ENCODE measurements at regions not wholly inside any gene's neighbourhood (a gene's known extent, or its start where the extent isn't known, plus 50 kb on each side); places are given as distances from the start of the nearest gene placed in this dataset.

GRCh38 chr12:118711185-118711584, 270.2 kb upstream of the SRRM4 start:
- 71% methylated on average over 1 of the region's 1 CpG for WGBS (ENCODE audit: insufficient coverage)
- Mint-ChIP-seq H3K9me3 (peaks cover 0 to 13% (median 10%) of the 10 kb centered on the region in 7 donors), H3K27ac (no peak overlapping the region), H3K4me3 (no peak overlapping the region), H3K27me3 (ENCODE audit: low read depth in 3 of 3) (peaks cover 0 to 1% (median 0%) of the 10 kb centered on the region in 3 donors), H3K36me3 (no peaks in the 10 kb centered on the region), H3K4me1 (no peaks in the 10 kb centered on the region)
- Histone ChIP-seq H4K20me1 (ENCODE audit: insufficient read depth, low read length) (no peaks in the 10 kb centered on the region), H3K4me1 (ENCODE audit: control insufficient read depth in 1 of 2, insufficient read depth in 2 of 2, low read length in 2 of 2) (no peaks in the 10 kb centered on the region), H2AFZ (ENCODE audit: insufficient read depth, low read depth, low read length, poor library complexity, severe bottlenecking) (no peak overlapping the region), H3K79me2 (ENCODE audit: insufficient read depth, low read length) (no peaks in the 10 kb centered on the region), H3K27ac (ENCODE audit: low read depth in 1 of 2, low read length in 2 of 2) (no peak overlapping the region), H3K4me2 (replicated peaks; ENCODE audit: extremely low read depth, low read length, poor library complexity, severe bottlenecking) (no peak overlapping the region), H3K27me3 (ENCODE audit: control insufficient read depth in 2 of 2, insufficient read depth in 2 of 2, low read length in 2 of 2) (no peaks in the 10 kb centered on the region), H3K9ac (ENCODE audit: insufficient read depth, low read length, poor library complexity, severe bottlenecking) (no peak overlapping the region), H3K4me3 (replicated peaks in 1 of 3; ENCODE audit: low read depth in 2 of 3, low read length in 3 of 3) (no peak overlapping the region), H3K36me3 (replicated peaks in 1 of 2; ENCODE audit: control insufficient read depth in 1 of 2, insufficient read depth in 2 of 2, low read length in 2 of 2) (no peaks in the 10 kb centered on the region), H3K9me3 (replicated peaks in 1 of 2; ENCODE audit: control insufficient read depth in 1 of 2, insufficient read depth in 1 of 2, low read length in 2 of 2) (peaks cover 0 to 10% of the 10 kb centered on the region in 2 donors)
- DNase-seq: no peak
- no peak for TF ChIP-seq CTCF (IDR thresholded peaks at IDR 0.05)
- intact Hi-C loops (cut with micrococcal nuclease): no loop called here

- no peaks in the 10 kb centered on the region for H3K4me1 ChIP-seq (ENCODE audit: control insufficient read depth in 1 of 2, insufficient read depth in 2 of 2, low read length in 2 of 2)
- Mint-ChIP-seq H3K4me3 (no peak overlapping the region), H3K27ac (no peak overlapping the region), H3K27me3 (ENCODE audit: low read depth in 3 of 3) (peaks cover 0 to 2% (median 0%) of the 10 kb centered on the region in 3 donors), H3K4me1 (no peaks in the 10 kb centered on the region), H3K36me3 (no peaks in the 10 kb centered on the region), H3K9me3 (no peaks in the 10 kb centered on the region)
- no peak overlapping the region for H3K4me2 ChIP-seq (replicated peaks; ENCODE audit: extremely low read depth, low read length, poor library complexity, severe bottlenecking)
- H3K9me3 ChIP-seq (replicated peaks in 1 of 2; ENCODE audit: control insufficient read depth in 1 of 2, insufficient read depth in 1 of 2, low read length in 2 of 2): no peaks in the 10 kb centered on the region
- no peaks in the 10 kb centered on the region for H3K27me3 ChIP-seq (ENCODE audit: control insufficient read depth in 2 of 2, insufficient read depth in 2 of 2, low read length in 2 of 2)
- no peaks in the 10 kb centered on the region for H4K20me1 ChIP-seq (ENCODE audit: insufficient read depth, low read length)
- WGBS (ENCODE audit: insufficient coverage): 6% methylated on average over 3 of the region's 5 CpGs
- peak; percentile 42 for TF ChIP-seq CTCF (IDR thresholded peaks at IDR 0.05)
- no peak overlapping the region for H2AFZ ChIP-seq (ENCODE audit: insufficient read depth, low read depth, low read length, poor library complexity, severe bottlenecking)
- no peaks in the 10 kb centered on the region for H3K79me2 ChIP-seq (ENCODE audit: insufficient read depth, low read length)
- H3K9ac ChIP-seq (ENCODE audit: insufficient read depth, low read length, poor library complexity, severe bottlenecking): no peak overlapping the region
- H3K27ac ChIP-seq (ENCODE audit: low read depth in 1 of 2, low read length in 2 of 2): no peak overlapping the region
- no peak overlapping the region for H3K4me3 ChIP-seq (replicated peaks in 1 of 3; ENCODE audit: low read depth in 2 of 3, low read length in 3 of 3)
- DNase-seq: peak in 1 of 3 donors; percentile 12
- intact Hi-C loops (cut with micrococcal nuclease): no loop called here
- no peaks in the 10 kb centered on the region for H3K36me3 ChIP-seq (replicated peaks in 1 of 2; ENCODE audit: control insufficient read depth in 1 of 2, insufficient read depth in 2 of 2, low read length in 2 of 2)
Measured at GRCh38 chr12:118714051-118714460, 267.3 kb upstream of the SRRM4 start.
